ENCODE measurements at regions not wholly inside any gene's neighbourhood (a gene's known extent, or its start where the extent isn't known, plus 50 kb on each side); places are given as distances from the start of the nearest gene placed in this dataset.

GRCh38 chr15:62472616-62473299 lies 307.7 kb upstream of the C2CD4B start:
- DNase-seq (ENCODE audit: low read depth): no peak

GRCh38 chr15:62474021-62474770 lies 309.1 kb upstream of the C2CD4B start:
- DNase-seq (ENCODE audit: low read depth): no peak

DNA sequence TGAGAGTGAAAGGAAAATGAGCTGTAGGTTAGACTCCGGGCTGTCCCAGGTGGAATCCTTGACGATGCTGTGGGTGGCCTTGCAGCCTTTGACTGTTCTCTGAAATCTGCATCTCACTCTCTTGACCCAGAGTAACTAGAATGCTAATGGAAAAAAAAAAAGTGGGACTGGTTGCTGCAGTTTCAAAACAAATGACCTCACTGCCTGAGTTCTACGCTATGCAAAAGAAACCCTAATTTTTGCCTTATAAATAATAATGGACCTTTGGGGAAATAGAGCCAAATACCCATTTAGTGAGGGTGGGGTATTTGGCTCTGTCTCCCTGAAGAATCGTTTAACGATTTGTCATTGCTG lies 309.7 kb upstream of the C2CD4B start:
- DNase-seq (ENCODE audit: low read depth): no peak

DNA sequence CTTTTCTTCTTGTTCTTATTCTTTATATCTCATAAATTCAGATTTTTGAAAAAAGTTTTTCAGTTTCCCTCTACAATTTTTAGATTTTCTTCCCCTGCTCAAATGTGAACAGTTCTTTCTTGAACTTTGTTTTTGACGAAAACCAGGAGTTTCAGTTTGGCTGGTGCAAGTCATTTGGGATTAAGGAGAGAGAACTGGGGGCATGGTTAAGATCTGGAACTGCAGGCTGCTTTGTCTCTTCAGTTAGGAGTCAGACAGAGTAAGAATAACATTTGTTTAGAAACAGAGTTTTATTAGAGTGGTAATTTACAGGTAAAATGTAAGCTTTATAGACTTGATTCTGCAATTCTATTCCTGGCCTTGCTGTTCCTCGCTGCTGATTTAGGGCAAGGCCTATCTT lies 310.5 kb upstream of the C2CD4B start:
- DNase-seq (ENCODE audit: low read depth): no peak

GRCh38 chr15:62476163-62476562 lies 311.1 kb upstream of the C2CD4B start:
- DNase-seq (ENCODE audit: low read depth): no peak

GRCh38 chr15:62477929-62478328 lies 312.8 kb upstream of the C2CD4B start:
- no peak for DNase-seq (ENCODE audit: low read depth)

- no peak for DNase-seq (ENCODE audit: low read depth)
Measured at GRCh38 chr15:62482785-62483429, 317.8 kb upstream of the C2CD4B start.

DNA sequence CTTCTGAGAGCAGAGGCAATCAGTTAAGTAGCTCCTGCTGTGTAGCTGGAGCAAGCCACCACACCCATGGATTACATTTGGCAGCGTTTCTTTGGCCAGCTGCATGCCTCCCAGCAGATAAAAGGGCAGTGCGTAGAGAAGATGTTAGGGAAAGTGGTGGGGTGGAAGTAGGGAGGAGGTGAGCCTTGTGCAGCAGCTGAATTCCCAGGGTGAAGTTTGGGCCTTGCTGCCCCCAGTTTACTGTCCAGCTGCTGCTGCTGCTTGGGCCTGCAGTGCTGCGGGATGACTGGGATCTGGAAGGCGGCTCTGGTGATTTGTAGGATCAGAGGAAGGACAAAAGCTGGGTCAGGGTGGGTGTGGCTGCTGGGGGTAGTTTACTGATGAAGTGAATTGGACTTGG lies 318.7 kb upstream of the C2CD4B start:
- DNase-seq (ENCODE audit: low read depth): no peak

GRCh38 chr15:62485170-62485720 lies 320.2 kb upstream of the C2CD4B start:
- DNase-seq (ENCODE audit: low read depth): no peak

GRCh38 chr15:62486041-62486440 lies 321.0 kb upstream of the C2CD4B start:
- no peak for DNase-seq (ENCODE audit: low read depth)

GRCh38 chr15:62488387-62488786 lies 323.3 kb upstream of the C2CD4B start:
- no peak for DNase-seq (ENCODE audit: low read depth)

DNA sequence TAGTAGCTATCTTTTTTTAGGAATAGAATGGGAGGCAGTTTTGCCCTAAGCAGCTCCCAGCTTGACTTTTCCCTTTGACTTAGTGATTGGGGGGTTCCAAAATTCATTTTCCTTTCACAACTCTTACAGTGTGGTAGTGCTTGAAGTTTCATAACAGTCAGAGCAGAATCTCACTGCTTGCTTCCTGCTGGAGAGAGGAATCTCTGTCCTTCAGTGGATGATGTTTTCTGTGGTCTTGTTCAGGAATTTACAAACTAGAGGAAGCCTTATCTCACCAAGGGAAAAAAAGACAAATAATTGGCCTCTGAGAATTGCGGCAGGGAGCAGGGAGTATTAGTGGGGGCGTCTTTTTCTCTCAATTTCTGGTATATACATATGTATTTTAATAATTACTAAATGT lies 326.6 kb upstream of the C2CD4B start:
- no peak for DNase-seq (ENCODE audit: low read depth)

- no peak for DNase-seq (ENCODE audit: low read depth)
Measured at GRCh38 chr15:62492900-62493299, 327.8 kb upstream of the C2CD4B start.

DNA sequence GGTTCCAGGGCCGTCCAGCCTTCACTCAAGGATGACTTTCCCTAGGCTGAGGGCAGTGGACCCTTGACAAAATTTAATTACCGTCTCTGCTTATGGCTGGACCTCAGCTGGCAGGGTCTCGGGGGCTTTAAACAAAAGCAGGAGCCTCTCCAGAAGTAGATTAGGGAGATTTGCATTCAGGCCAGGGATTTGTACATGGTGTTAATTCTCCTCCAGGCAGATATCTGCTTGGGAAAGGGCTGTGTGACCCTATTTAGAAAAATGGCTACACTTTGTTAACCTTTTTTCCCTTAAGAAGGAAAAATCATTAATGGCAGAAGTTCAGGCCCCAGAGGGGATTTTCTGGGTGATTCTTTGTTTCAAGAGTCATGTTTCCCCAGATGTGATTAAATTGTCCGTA lies 329.1 kb upstream of the C2CD4B start:
- no peak for DNase-seq (ENCODE audit: low read depth)

DNA sequence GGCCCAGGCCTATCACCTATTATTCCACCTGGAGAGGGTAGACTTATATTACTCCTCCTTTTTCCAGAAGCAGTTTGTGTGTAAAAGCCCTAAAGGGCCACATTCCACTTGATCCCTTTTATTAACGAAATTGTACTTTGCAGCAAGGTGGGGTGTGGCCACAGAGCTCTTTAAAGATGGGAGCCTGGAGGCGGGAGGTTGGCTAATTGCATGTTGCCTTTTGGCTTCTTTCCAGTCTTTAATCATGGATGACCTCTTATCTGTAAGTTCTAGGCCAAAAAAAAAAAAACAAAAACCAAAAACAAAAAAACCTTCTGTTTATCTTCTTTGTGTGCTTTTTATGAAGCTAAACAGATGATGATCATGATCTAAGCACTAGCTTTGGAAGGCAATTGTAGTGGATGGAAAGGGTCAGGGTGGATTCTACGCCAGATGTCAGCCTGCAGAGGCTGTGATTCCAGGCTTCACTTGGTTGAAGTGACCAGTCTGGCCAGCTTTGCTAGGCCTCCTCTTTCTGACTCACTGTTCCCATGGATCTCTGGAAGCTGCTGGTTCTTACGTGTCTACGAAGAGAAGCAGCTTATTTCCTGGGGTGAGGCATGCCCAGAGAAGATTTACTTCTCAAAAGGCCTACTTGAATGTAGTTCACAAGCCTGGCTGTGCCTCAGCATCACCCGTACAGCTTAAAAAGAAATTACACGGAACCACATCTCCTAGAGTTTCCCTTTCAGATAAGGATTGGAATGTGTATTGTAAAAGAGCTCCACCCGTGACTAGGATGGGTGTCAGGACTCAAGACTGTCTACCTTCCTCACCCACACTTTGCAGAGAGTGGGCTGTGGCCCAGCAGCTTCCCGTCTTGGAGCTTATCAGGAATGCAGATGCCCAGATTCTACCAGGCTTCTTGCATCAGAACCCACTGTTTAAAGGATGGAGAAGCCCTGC lies 330.9 kb upstream of the C2CD4B start:
- DNase-seq (ENCODE audit: low read depth): no peak

DNA sequence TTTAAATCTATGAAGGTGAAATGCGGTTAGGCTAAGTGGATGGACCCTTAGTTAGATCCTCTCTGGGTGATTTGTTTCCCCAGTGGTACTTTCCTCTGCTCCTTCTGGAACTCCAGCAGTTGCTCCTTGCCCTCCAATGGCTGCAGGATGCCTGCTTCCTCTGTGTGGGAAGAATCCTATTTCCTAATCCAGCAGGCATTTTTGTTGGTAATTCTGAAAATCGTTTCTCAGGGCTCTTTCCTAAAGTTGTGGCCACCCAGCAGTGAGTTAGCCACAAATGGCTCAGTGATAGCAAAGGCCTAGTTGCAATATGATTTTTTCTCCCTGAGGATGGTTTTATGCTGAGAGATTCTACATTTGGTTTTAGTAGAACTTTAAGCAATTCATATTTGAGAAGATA lies 332.3 kb upstream of the C2CD4B start:
- DNase-seq (ENCODE audit: low read depth): no peak

- no peak for DNase-seq (ENCODE audit: low read depth)
Measured at GRCh38 chr15:62498278-62498677, 333.2 kb upstream of the C2CD4B start.

DNA sequence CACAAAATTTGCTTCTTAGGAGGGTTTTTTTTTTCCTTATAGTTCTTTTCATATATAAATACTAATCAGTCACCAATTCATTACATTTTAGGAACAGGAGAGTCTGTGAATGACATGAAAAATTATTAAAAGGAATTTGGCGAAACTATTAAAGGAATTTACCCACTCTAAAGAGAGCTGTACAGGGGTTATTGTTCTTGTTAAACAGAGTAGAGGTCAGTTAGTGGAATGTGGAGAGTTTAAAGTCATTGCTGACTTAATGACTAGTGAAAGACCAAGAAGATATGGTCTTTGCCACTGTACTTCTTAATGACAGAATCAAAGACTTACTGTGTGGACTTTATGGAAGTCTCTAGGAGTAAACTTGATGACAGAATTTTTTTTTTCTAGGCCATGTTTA lies 333.6 kb upstream of the C2CD4B start:
- no peak for DNase-seq (ENCODE audit: low read depth)

GRCh38 chr15:62500325-62500724 lies 335.2 kb upstream of the C2CD4B start:
- DNase-seq (ENCODE audit: low read depth): no peak

DNA sequence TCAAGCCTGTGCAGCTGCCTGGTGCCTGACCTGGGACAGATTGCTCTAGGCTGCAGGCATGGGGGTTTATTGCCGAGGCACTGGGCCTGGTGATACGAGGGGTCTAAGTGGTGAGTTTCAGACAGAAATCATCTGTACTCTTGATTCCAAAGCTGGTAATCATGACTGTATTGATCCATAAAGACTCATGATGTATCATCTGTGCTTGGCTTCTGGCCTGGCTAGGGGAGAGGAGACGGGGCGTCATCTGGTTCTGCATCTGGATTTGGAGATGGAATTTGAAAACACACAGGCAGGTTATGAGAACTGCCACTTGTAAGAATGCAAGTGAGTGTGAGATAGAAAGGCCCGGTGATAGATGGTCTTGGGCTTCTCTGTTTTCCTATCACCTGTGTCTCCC lies 337.4 kb upstream of the C2CD4B start:
- no peak for DNase-seq (ENCODE audit: low read depth)

DNA sequence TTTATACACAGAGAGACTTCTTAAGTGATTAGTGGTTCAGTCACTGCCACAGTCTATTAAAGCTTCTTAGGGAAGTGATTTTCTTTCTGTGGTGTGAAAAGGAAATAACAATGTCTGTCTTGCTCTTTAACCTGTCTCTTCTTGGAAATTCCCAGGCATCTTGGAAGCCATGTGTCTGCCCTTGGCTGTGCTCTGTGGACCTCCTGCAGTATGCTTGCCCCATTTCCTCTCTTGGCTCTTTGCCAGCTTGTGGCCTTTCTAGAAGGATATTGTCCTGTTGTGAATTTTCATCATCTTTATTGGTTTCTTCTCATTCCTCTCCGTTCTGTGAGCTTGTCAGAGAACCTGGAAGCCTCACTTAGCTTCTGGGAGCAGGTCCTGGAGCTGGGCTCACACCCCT lies 338.4 kb upstream of the C2CD4B start:
- DNase-seq (ENCODE audit: low read depth): no peak

GRCh38 chr15:62505762-62506161 lies 340.7 kb upstream of the C2CD4B start:
- no peak for DNase-seq (ENCODE audit: low read depth)
